ENCODE measurements at regions not wholly inside any gene's neighbourhood (a gene's known extent, or its start where the extent isn't known, plus 50 kb on each side); places are given as distances from the start of the nearest gene placed in this dataset.

DNA sequence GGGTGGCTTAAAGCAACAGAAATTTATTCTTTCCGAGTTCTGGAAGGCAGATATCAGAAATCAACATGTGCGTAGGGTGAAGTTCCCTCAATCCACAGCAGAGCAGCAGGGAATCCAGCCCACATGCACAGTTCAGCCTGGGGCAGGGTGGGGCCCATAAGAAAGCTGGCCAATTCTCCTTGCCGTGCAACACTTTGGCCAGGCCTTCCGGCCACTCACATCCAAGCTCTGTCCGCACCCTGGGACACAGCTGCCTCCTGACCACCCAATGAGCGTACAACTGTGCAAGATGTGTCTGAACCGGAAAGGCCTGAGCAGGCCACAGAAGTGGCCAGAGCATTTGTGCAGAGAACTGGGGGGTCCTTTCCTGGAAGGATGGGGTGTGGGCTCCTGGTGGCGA, 274.9 kb downstream of the GADD45G start:
- ChIA-PET CTCF (interaction anchor here (0.9 kb wide), 1 partner anchor 10 kb away, joined by 5 read pairs; no protein-coding TSS in a partner anchor), POLR2A (no interaction called here)
- no peak for TF ChIP-seq RBAK (tag by site-specific recombination; IDR thresholded peaks at IDR 0.05)
- TF ChIP-seq, protein P1, sequence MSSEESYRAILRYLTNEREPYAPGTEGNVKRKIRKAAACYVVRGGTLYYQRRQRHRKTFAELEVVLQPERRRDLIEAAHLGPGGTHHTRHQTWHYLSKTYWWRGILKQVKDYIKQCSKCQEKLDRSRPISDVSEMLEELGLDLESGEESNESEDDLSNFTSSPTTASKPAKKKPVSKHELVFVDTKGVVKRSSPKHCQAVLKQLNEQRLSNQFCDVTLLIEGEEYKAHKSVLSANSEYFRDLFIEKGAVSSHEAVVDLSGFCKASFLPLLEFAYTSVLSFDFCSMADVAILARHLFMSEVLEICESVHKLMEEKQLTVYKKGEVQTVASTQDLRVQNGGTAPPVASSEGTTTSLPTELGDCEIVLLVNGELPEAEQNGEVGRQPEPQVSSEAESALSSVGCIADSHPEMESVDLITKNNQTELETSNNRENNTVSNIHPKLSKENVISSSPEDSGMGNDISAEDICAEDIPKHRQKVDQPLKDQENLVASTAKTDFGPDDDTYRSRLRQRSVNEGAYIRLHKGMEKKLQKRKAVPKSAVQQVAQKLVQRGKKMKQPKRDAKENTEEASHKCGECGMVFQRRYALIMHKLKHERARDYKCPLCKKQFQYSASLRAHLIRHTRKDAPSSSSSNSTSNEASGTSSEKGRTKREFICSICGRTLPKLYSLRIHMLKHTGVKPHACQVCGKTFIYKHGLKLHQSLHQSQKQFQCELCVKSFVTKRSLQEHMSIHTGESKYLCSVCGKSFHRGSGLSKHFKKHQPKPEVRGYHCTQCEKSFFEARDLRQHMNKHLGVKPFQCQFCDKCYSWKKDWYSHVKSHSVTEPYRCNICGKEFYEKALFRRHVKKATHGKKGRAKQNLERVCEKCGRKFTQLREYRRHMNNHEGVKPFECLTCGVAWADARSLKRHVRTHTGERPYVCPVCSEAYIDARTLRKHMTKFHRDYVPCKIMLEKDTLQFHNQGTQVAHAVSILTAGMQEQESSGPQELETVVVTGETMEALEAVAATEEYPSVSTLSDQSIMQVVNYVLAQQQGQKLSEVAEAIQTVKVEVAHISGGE (tag by site-specific recombination; conservative IDR thresholded peaks at IDR 0.05; ENCODE audit: low read depth) = no peak
- no peak for TF ChIP-seq ZNF10 (tag by site-specific recombination; IDR thresholded peaks at IDR 0.05)
- no peak for TF ChIP-seq GLI2 (tag by site-specific recombination; IDR thresholded peaks at IDR 0.05; ENCODE audit: borderline replicate concordance, low read depth)
- TF ChIP-seq ZNF2 (tag by site-specific recombination; IDR thresholded peaks at IDR 0.05) = no peak
- no peak for TF ChIP-seq ZSCAN30 (tag by site-specific recombination; IDR thresholded peaks at IDR 0.05)
- no peak for TF ChIP-seq TCF7L2 (IDR thresholded peaks at IDR 0.05; ENCODE audit: borderline replicate concordance, low read depth, low read length)
- TF ChIP-seq, protein P2, sequence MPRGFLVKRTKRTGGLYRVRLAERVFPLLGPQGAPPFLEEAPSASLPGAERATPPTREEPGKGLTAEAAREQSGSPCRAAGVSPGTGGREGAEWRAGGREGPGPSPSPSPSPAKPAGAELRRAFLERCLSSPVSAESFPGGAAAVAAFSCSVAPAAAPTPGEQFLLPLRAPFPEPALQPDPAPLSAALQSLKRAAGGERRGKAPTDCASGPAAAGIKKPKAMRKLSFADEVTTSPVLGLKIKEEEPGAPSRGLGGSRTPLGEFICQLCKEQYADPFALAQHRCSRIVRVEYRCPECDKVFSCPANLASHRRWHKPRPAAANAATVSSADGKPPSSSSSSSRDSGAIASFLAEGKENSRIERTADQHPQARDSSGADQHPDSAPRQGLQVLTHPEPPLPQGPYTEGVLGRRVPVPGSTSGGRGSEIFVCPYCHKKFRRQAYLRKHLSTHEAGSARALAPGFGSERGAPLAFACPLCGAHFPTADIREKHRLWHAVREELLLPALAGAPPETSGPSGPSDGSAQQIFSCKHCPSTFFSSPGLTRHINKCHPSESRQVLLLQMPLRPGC (tag by site-specific recombination; IDR thresholded peaks at IDR 0.05) = no peak
- TF ChIP-seq ZNF433 (tag by site-specific recombination; IDR thresholded peaks at IDR 0.05; ENCODE audit: low read depth) = no peak
- TF ChIP-seq HOXA7 (CRISPR knock-in tag; IDR thresholded peaks at IDR 0.05; ENCODE audit: borderline replicate concordance) = no peak
- no peak for TF ChIP-seq ZNF843 (tag by site-specific recombination; IDR thresholded peaks at IDR 0.05)
- TF ChIP-seq ZXDB (tag by site-specific recombination; IDR thresholded peaks at IDR 0.05) = no peak
- no peak for TF ChIP-seq HOXD13 (CRISPR knock-in tag; IDR thresholded peaks at IDR 0.05; ENCODE audit: borderline replicate concordance)
- TF ChIP-seq ZFP69B (tag by site-specific recombination; IDR thresholded peaks at IDR 0.05) = no peak
- Histone ChIP-seq H3K27ac (ENCODE audit: extremely low read depth, low read depth, low read length) (no peak overlapping the region), H3K9me3 (ENCODE audit: control insufficient read depth, insufficient read depth, low read depth, low read length) (no peaks in the 10 kb centered on the region), H3K36me3 (ENCODE audit: control insufficient read depth in 2 of 2, insufficient read depth in 1 of 2, low read length in 2 of 2) (no peaks in the 10 kb centered on the region), H3K4me3 (ENCODE audit: low read depth, low read length) (no peak overlapping the region), H3K4me1 (ENCODE audit: control insufficient read depth, insufficient read depth, low read length) (no peaks in the 10 kb centered on the region)

DNA sequence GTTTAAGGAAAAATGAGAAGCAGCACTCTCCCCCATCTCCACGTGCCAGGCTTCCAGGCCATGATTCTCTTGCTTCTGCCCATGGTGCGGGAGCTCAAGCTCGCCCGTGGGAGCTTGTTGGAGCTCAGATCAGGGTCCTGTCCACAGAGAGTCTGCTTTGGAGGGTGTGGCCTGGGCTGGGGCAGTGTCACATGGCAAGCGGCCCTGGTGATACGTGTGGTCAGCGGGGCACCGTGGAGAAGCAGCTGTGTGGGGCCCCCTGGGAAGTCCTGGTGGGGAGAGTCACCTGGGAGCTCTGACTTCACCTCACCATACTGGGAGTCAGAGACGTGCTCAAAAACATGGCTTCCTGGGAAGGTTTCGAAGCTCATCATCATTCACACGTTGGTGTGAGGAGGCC, 275.3 kb downstream of the GADD45G start:
- CTCF ChIA-PET = interaction anchor here (0.9 kb wide), 1 partner anchor 9 kb away, joined by 5 read pairs; no protein-coding TSS in a partner anchor
- H3K4me1 ChIP-seq (ENCODE audit: control insufficient read depth, insufficient read depth, low read length) = no peaks in the 10 kb centered on the region
- POLR2A ChIA-PET = no interaction called here
- H3K9me3 ChIP-seq (ENCODE audit: control insufficient read depth, insufficient read depth, low read depth, low read length) = no peaks in the 10 kb centered on the region
- H3K4me3 ChIP-seq (ENCODE audit: low read depth, low read length) = no peak overlapping the region
- no peak overlapping the region for H3K27ac ChIP-seq (ENCODE audit: extremely low read depth, low read depth, low read length)
- H3K36me3 ChIP-seq (ENCODE audit: control insufficient read depth in 2 of 2, insufficient read depth in 1 of 2, low read length in 2 of 2) = no peaks in the 10 kb centered on the region
- no peak for TF ChIP-seq ZNF701 (tag by site-specific recombination; IDR thresholded peaks at IDR 0.05)
- TF ChIP-seq, protein P3, sequence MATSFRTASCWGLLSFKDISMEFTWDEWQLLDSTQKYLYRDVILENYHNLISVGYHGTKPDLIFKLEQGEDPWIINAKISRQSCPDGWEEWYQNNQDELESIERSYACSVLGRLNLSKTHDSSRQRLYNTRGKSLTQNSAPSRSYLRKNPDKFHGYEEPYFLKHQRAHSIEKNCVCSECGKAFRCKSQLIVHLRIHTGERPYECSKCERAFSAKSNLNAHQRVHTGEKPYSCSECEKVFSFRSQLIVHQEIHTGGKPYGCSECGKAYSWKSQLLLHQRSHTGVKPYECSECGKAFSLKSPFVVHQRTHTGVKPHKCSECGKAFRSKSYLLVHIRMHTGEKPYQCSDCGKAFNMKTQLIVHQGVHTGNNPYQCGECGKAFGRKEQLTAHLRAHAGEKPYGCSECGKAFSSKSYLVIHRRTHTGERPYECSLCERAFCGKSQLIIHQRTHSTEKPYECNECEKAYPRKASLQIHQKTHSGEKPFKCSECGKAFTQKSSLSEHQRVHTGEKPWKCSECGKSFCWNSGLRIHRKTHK (tag by site-specific recombination; IDR thresholded peaks at IDR 0.05) = no peak
- TF ChIP-seq KLF9 (tag by site-specific recombination; IDR thresholded peaks at IDR 0.05; ENCODE audit: low read depth) = no peak
- no peak for TF ChIP-seq EGR2 (tag by site-specific recombination; IDR thresholded peaks at IDR 0.05; ENCODE audit: low read depth)
- TF ChIP-seq ZBTB1 (tag by site-specific recombination; IDR thresholded peaks at IDR 0.05) = no peak
- no peak for TF ChIP-seq ZNF510 (tag by site-specific recombination; IDR thresholded peaks at IDR 0.05; ENCODE audit: insufficient replicate concordance)
- no peak for TF ChIP-seq ZNF324 (tag by site-specific recombination; IDR thresholded peaks at IDR 0.05)
- TF ChIP-seq HOXC10 (CRISPR knock-in tag; IDR thresholded peaks at IDR 0.05) = no peak
- no peak for TF ChIP-seq ZNF792 (tag by site-specific recombination; IDR thresholded peaks at IDR 0.05)
- no peak for TF ChIP-seq ZNF23 (tag by site-specific recombination; IDR thresholded peaks at IDR 0.05; ENCODE audit: borderline replicate concordance)
